Smooth muscle cell (in vitro differentiated cells): ENCODE measurements at regions not wholly inside any gene's neighbourhood (a gene's known extent, or its start where the extent isn't known, plus 50 kb on each side); places are given as distances from the start of the nearest gene placed in this dataset.

Experiments used
- DNase-seq: peaks from one replicate; lab custom pipeline; 2025; ENCODE audit not compliant: unreplicated experiment; lab: John Stamatoyannopoulos, UW
- H2AFZ ChIP-seq: fragments of 200-600 bp; sonication (generic); 2 replicates; pipeline ENCODE4 v1.6.0; 2016; ENCODE audit warnings: antibody characterized with exemption, low read depth, mild to moderate bottlenecking
- H3F3A ChIP-seq: fragments of 200-600 bp; sonication (generic); 2 replicates; pipeline ENCODE4 v1.6.0; 2017; ENCODE audit warnings: antibody characterized with exemption, low read depth
- H3K27ac ChIP-seq: fragments of 200-600 bp; sonication (generic); 2 replicates; pipeline ENCODE4 v1.5.1; 2016; ENCODE audit warnings: low read depth, mild to moderate bottlenecking
- H3K27me3 ChIP-seq: fragments of 200-600 bp; sonication (generic); 2 replicates; pipeline ENCODE4 v1.6.1; 2016; ENCODE audit warnings: low read depth, mild to moderate bottlenecking
- H3K36me3 ChIP-seq: fragments of 200-600 bp; sonication (generic); 2 replicates; pipeline ENCODE4 v1.5.1; 2016; ENCODE audit warnings: low read depth
- H3K4me1 ChIP-seq: fragments of 200-600 bp; sonication (generic); 2 replicates; pipeline ENCODE4 v1.5.1; 2016; ENCODE audit warnings: low read depth
- H3K4me2 ChIP-seq: fragments of 200-600 bp; sonication (generic); 2 replicates; pipeline ENCODE4 v1.6.0; 2016; ENCODE audit warnings: mild to moderate bottlenecking
- H3K4me3 ChIP-seq: fragments of 200-600 bp; sonication (generic); 2 replicates; pipeline ENCODE4 v1.5.1; 2016; ENCODE audit warnings: mild to moderate bottlenecking
- H3K79me2 ChIP-seq: fragments of 200-600 bp; sonication (generic); 2 replicates; pipeline ENCODE4 v1.6.0; 2016; ENCODE audit warnings: low read depth, mild to moderate bottlenecking
- H3K9ac ChIP-seq: fragments of 200-600 bp; sonication (generic); 2 replicates; pipeline ENCODE4 v1.6.0; 2016; ENCODE audit warnings: low read depth
- H3K9me3 ChIP-seq: fragments of 200-600 bp; sonication (generic); replicated peaks from 2 replicates; pipeline ENCODE4 v1.5.1; 2016; ENCODE audit warnings: low read depth
- H4K20me1 ChIP-seq: fragments of 200-600 bp; sonication (generic); 2 replicates; pipeline ENCODE4 v1.6.0; 2016; ENCODE audit warnings: low read depth
- CTCF ChIP-seq: fragments of 200-600 bp; sonication (generic); IDR thresholded peaks from 2 replicates; pipeline ENCODE4 v1.5.1; 2017; ENCODE audit warnings: borderline replicate concordance, mild to moderate bottlenecking, antibody characterized with exemption; ENCODE audit not compliant: insufficient read depth, poor library complexity, severe bottlenecking
- whole genome bisulfite sequencing: methylation state at CpG from one replicate; pipeline ENCODE4 v1.1.7; 2016; ENCODE audit warnings: low lambda C conversion rate; 5-methylcytosine and 5-hydroxymethylcytosine counted together

- no peak overlapping the region for H3K9ac ChIP-seq
- no peaks in the 10 kb centered on the region for H3K36me3 ChIP-seq
- no peaks in the 10 kb centered on the region for H3K4me1 ChIP-seq
- H2AFZ ChIP-seq, result no peak overlapping the region
- H3F3A ChIP-seq, result no peaks in the 10 kb centered on the region
- WGBS, result 92% methylated on average over 5 of the region's 5 CpGs
- no peak for TF ChIP-seq CTCF
- H3K79me2 ChIP-seq, result no peaks in the 10 kb centered on the region
- no peaks in the 10 kb centered on the region for H3K9me3 ChIP-seq
- H3K4me2 ChIP-seq, result no peak overlapping the region
- H3K27me3 ChIP-seq, result peaks cover 9% of the 10 kb centered on the region
- no peak overlapping the region for H3K4me3 ChIP-seq
- DNase-seq, result no peak
- H4K20me1 ChIP-seq, result no peaks in the 10 kb centered on the region
- H3K27ac ChIP-seq, result no peak overlapping the region
These were observed 110.5 kb upstream of the ZNF32 start for GRCh38 chr10:43759216-43759615.

GRCh38 chr10:43756341-43756740 is 107.7 kb upstream of the ZNF32 start:
- H3K79me2 ChIP-seq, result no peaks in the 10 kb centered on the region
- H3K9ac ChIP-seq, result no peak overlapping the region
- H2AFZ ChIP-seq, result no peak overlapping the region
- no peak for DNase-seq
- no peaks in the 10 kb centered on the region for H3K9me3 ChIP-seq
- H3F3A ChIP-seq, result no peaks in the 10 kb centered on the region
- no peak overlapping the region for H3K4me2 ChIP-seq
- WGBS, result 96% methylated on average over 3 of the region's 3 CpGs
- no peak overlapping the region for H3K27ac ChIP-seq
- no peaks in the 10 kb centered on the region for H3K36me3 ChIP-seq
- H3K4me1 ChIP-seq, result no peaks in the 10 kb centered on the region
- no peak overlapping the region for H3K4me3 ChIP-seq
- H3K27me3 ChIP-seq, result peaks cover 7% of the 10 kb centered on the region
- no peaks in the 10 kb centered on the region for H4K20me1 ChIP-seq
- TF ChIP-seq CTCF, result no peak

- Histone ChIP-seq H3K27me3 (peaks cover 9% of the 10 kb centered on the region), H3K9me3 (no peaks in the 10 kb centered on the region), H3K27ac (no peak overlapping the region), H3K4me2 (no peak overlapping the region), H3K4me1 (no peaks in the 10 kb centered on the region), H2AFZ (no peak overlapping the region), H4K20me1 (no peaks in the 10 kb centered on the region), H3K36me3 (no peaks in the 10 kb centered on the region), H3K9ac (no peak overlapping the region), H3F3A (no peaks in the 10 kb centered on the region), H3K79me2 (no peaks in the 10 kb centered on the region), H3K4me3 (no peak overlapping the region)
- no peak for DNase-seq
- WGBS, result 64% methylated on average over 8 of the region's 8 CpGs
- no peak for TF ChIP-seq CTCF
These were observed 106.0 kb upstream of the ZNF32 start for GRCh38 chr10:43754569-43755260.
